Brain microvascular endothelial cell (primary cell): ENCODE measurements at regions not wholly inside any gene's neighbourhood (a gene's known extent, or its start where the extent isn't known, plus 50 kb on each side); places are given as distances from the start of the nearest gene placed in this dataset.
"Not testable (repeated sequence)": the region's sequence is repeated elsewhere in the genome, so short reads cannot be mapped to it uniquely, and the experiment has no call there.

ENCODE experiments used
- DNase-seq: peaks from one replicate; pipeline ENCODE4 v3.0.0-alpha.2; 2020
- H3K27ac ChIP-seq: fragments of 250-450 bp; sonication (Bioruptor Pico); 2 replicates; pipeline ENCODE4 v1.5.1; 2020; ENCODE audit warnings: mild to moderate bottlenecking, moderate library complexity
- H3K27me3 ChIP-seq: fragments of 250-450 bp; sonication (Bioruptor Pico); replicated peaks from 2 replicates; pipeline ENCODE4 v1.5.1; 2020; ENCODE audit warnings: mild to moderate bottlenecking
- H3K36me3 ChIP-seq: fragments of 250-450 bp; sonication (Bioruptor Pico); replicated peaks from 2 replicates; pipeline ENCODE4 v1.5.1; 2020; ENCODE audit warnings: mild to moderate bottlenecking
- H3K4me3 ChIP-seq: 2 replicates; pipeline ENCODE4 v1.5.1; 2011; ENCODE audit warnings: low read depth, mild to moderate bottlenecking, control low read depth, low read length, moderate library complexity
- in situ Hi-C: cut with HindIII; loops from 2 replicates; pipeline ENCODE4 v1.10.0; 2017; ENCODE audit warnings: low sequenced_read_pairs, low pct_ligation_motif_present

- H3K4me3 ChIP-seq, DNase-seq, H3K27ac ChIP-seq, in situ Hi-C loops, H3K36me3 ChIP-seq, H3K27me3 ChIP-seq: not testable (repeated sequence)
Measured at GRCh38 chr7:150156015-150156414, 167.1 kb upstream of the LRRC61 start.

- H3K27me3 ChIP-seq, H3K27ac ChIP-seq, H3K36me3 ChIP-seq, DNase-seq, in situ Hi-C loops, H3K4me3 ChIP-seq: not testable (repeated sequence)
Measured at GRCh38 chr7:150158696-150159095, 164.5 kb upstream of the LRRC61 start.

- in situ Hi-C loops, DNase-seq: not testable (repeated sequence)
Measured at GRCh38 chr7:150169515-150169914, 153.6 kb upstream of the LRRC61 start.

DNA sequence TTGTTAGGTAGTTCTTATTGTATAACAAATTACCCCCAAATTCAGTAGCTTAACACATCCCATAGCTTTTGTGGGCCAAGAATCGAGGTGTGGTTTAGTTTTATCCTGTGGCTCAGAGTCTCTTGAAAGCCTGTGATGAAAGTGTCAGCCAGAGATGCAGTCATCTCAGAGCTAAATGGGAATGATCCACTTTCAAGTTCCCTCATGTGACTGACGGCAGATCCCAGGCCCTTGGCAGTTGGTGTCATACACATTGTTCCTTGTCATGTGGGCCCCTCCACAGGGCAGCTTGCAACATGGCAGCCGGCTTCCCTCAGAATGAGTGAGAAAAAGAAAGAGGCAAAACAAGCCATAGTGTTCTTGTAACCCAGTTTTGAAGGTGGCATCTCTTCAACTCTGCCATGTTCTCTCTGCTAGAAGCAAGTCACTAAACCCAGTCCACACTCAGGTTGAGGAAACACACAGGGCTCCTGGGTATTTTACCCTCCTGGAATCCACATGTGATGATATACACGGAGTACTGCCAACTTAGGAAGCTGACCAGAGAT is 153.1 kb upstream of the LRRC61 start:
- H3K4me3 ChIP-seq, in situ Hi-C loops, DNase-seq, H3K27ac ChIP-seq, H3K36me3 ChIP-seq, H3K27me3 ChIP-seq: not testable (repeated sequence)

More at GRCh38 chr7:150169515-150169914, 153.6 kb upstream of the LRRC61 start:
- not testable (repeated sequence) for H3K36me3 ChIP-seq, H3K4me3 ChIP-seq, H3K27me3 ChIP-seq, H3K27ac ChIP-seq

DNA sequence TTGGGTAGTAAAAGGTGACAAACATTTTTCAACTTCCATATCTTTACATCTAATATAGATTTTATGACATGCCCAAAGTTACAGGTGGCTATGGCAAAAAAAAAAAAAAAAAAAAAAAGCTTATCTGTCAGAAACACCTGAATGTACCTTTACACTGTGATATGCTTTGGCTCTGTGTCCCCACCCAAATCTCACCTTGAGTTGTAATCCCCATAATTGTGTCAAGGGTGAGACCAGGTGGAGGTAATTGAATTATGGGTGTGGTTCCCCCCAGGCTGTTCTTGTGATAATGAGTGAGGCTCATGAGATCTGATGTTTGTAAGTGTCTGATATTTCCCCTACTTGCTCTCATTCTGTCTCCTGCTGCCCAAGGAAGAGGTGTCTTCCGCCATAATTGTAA is 139.6 kb upstream of the LRRC61 start:
- in situ Hi-C loops, DNase-seq, H3K27ac ChIP-seq, H3K4me3 ChIP-seq, H3K36me3 ChIP-seq, H3K27me3 ChIP-seq: not testable (repeated sequence)

DNA sequence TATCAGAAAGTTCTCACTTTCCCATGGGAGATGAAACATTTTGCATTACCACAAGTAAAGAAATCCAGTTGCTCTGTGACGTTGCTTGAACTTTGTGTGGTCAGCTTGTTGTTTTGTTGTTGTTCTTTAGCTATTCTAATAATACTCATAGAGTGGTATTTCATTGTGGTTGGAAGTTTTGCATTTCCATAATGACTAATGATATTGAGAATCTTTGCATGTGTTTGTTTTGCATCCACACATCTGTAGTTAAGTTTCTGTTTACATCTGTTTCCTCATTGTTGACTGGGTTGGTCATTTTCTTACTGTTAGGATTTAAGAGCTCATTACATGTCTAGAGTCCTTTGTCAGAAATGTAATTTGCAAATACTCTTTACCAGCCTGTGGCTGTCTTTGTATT is 133.2 kb upstream of the LRRC61 start:
- DNase-seq, in situ Hi-C loops, H3K27me3 ChIP-seq, H3K36me3 ChIP-seq, H3K4me3 ChIP-seq, H3K27ac ChIP-seq: not testable (repeated sequence)

GRCh38 chr7:150192541-150192940 is 130.6 kb upstream of the LRRC61 start:
- H3K36me3 ChIP-seq, H3K4me3 ChIP-seq, DNase-seq, in situ Hi-C loops, H3K27ac ChIP-seq, H3K27me3 ChIP-seq: not testable (repeated sequence)

- H3K27me3 ChIP-seq, in situ Hi-C loops, H3K4me3 ChIP-seq, DNase-seq, H3K36me3 ChIP-seq, H3K27ac ChIP-seq: not testable (repeated sequence)
Measured at GRCh38 chr7:150193866-150194265, 129.3 kb upstream of the LRRC61 start.
